GM12878 (cell line): ENCODE measurements at regions not wholly inside any gene's neighbourhood (a gene's known extent, or its start where the extent isn't known, plus 50 kb on each side); places are given as distances from the start of the nearest gene placed in this dataset.

Experiments used
- ATAC-seq: fragments of 200-7000 bp; cut with Tn5 transposase; 3 replicates; pipeline ENCODE4 v1.9.1; 2020; ENCODE audit warnings: mild to moderate bottlenecking, moderate library complexity
- BruUV-seq: library from RNA; stranded (reverse); fragments of 400-500 nt; replicated peaks from 2 replicates; lab custom pipeline; 2021; lab: Mats Ljungman, UMichigan
- CTCF ChIA-PET: fragments of 300-600 bp; sonication (Branson Sonifier 250); formaldehyde crosslinking; extraction: SDS; loops from one replicate; lab custom pipeline; 2021; ENCODE audit warnings: inconsistent platforms; lab: Yijun Ruan, JAX
- POLR2A ChIA-PET: fragments of 350-600 bp; formaldehyde crosslinking; extraction: SDS; loops from one replicate; lab custom pipeline; 2021; ENCODE audit warnings: inconsistent platforms; lab: Charles Lee
- RAD21 ChIA-PET: fragments of 300-600 bp; sonication (Branson Sonifier 250); formaldehyde crosslinking; loops from one replicate; lab custom pipeline; 2023; ENCODE audit warnings: antibody characterized with exemption; ENCODE audit not compliant: unreplicated experiment; lab: Charles Lee
- SMC1A ChIA-PET: fragments of 300-600 bp; sonication (Branson Sonifier 250); formaldehyde crosslinking; loops from one replicate; lab custom pipeline; 2023; ENCODE audit not compliant: unreplicated experiment, uncharacterized antibody; lab: Charles Lee
- DNase-seq: peaks from one replicate; pipeline ENCODE4 v3.0.0-alpha.2; 2011; ENCODE audit warnings: low read depth, low spot score
- FAIRE-seq: peaks from 3 replicates; lab custom pipeline; 2011; peaks lifted over from hg19 to GRCh38; lab: Jason Lieb, UNC
- H2AFZ ChIP-seq: 2 replicates; pipeline ENCODE4 v1.6.0; 2011; ENCODE audit warnings: low read depth, low read length, control low read depth; ENCODE audit not compliant: control insufficient read depth
- H3K27ac ChIP-seq: 2 replicates; pipeline ENCODE4 v1.5.1; 2011; ENCODE audit warnings: control low read depth; ENCODE audit not compliant: control insufficient read depth, insufficient read depth
- H3K27me3 ChIP-seq, 2 experiments: replicated peaks in 1 of 2; 2 replicates each; pipeline versions ENCODE4 v1.6.0 to v1.6.1; 2011; ENCODE audit warnings: low read length in 1 of 2; ENCODE audit not compliant: control insufficient read depth in 2 of 2, insufficient read depth in 2 of 2
- H3K36me3 ChIP-seq, 2 experiments: 2 replicates each; pipeline ENCODE4 v1.5.1; 2011; ENCODE audit warnings: low read length in 1 of 2; ENCODE audit not compliant: control insufficient read depth in 2 of 2, insufficient read depth in 2 of 2
- H3K4me1 ChIP-seq: 2 replicates; pipeline ENCODE4 v1.6.1; 2011; ENCODE audit warnings: mild to moderate bottlenecking, low read length, moderate library complexity, mixed read lengths; ENCODE audit not compliant: control insufficient read depth, insufficient read depth
- H3K4me2 ChIP-seq: 2 replicates; pipeline ENCODE4 v1.6.0; 2011; ENCODE audit warnings: control low read depth; ENCODE audit not compliant: control insufficient read depth, insufficient read depth
- H3K4me3 ChIP-seq: fragments of 200-600 bp; sonication (generic); 2 replicates; pipeline ENCODE4 v1.5.1; 2016
- H3K79me2 ChIP-seq: 2 replicates; pipeline ENCODE4 v1.6.0; 2011; ENCODE audit warnings: low read length; ENCODE audit not compliant: control insufficient read depth, insufficient read depth
- H3K9ac ChIP-seq: 2 replicates; pipeline ENCODE4 v1.8.0; 2011; ENCODE audit warnings: low read length, control low read depth, mixed read lengths; ENCODE audit not compliant: control insufficient read depth, insufficient read depth
- H3K9me3 ChIP-seq: replicated peaks from 3 replicates; pipeline ENCODE4 v1.5.1; 2011; ENCODE audit warnings: mild to moderate bottlenecking, low read length; ENCODE audit not compliant: control insufficient read depth, insufficient read depth
- H4K20me1 ChIP-seq: 2 replicates; pipeline ENCODE4 v1.6.0; 2011; ENCODE audit not compliant: control insufficient read depth, insufficient read depth
- BMI1 ChIP-seq: fragments of 450-650 bp; IDR thresholded peaks from 2 replicates; pipeline ENCODE4 v1.6.1; 2016; ENCODE audit warnings: mild to moderate bottlenecking, moderate library complexity, borderline replicate concordance
- DPF2 ChIP-seq: fragments of 450-650 bp; IDR thresholded peaks from 2 replicates; pipeline ENCODE4 v1.6.1; 2017; ENCODE audit warnings: mild to moderate bottlenecking
- EP300 ChIP-seq, 2 experiments: fragments of 150-350 bp in 1 of 2; IDR thresholded peaks; 2 replicates each; pipeline ENCODE4 v1.6.1; 2011 to 2012; ENCODE audit warnings: low read depth in 2 of 2, low read length in 2 of 2, borderline replicate concordance in 1 of 2, improper control_type of control experiment in 1 of 2, inconsistent platforms in 1 of 2; ENCODE audit not compliant: control insufficient read depth in 1 of 2
- PAX8 ChIP-seq: fragments of 450-650 bp; IDR thresholded peaks from 2 replicates; pipeline ENCODE4 v1.6.1; 2017; ENCODE audit warnings: mild to moderate bottlenecking, moderate library complexity
- RAD21 ChIP-seq: IDR thresholded peaks from 2 replicates; pipeline ENCODE4 v1.6.1; 2011; ENCODE audit warnings: mild to moderate bottlenecking, low read depth, low read length, moderate library complexity; ENCODE audit not compliant: insufficient read depth
- SMC3 ChIP-seq: IDR thresholded peaks from 2 replicates; pipeline ENCODE4 v1.6.1; 2011; ENCODE audit warnings: low read length, improper control_type of control experiment, borderline replicate concordance
- ZNF207 ChIP-seq: fragments of 450-650 bp; IDR thresholded peaks from 2 replicates; pipeline ENCODE4 v1.6.1; 2014; ENCODE audit warnings: antibody characterized with exemption, mild to moderate bottlenecking, borderline replicate concordance
- WGBS: methylation state at CpG from one replicate; pipeline ENCODE4 v1.1.6; 2016; ENCODE audit warnings: low lambda C conversion rate; ENCODE audit not compliant: insufficient replicate concordance, insufficient coverage; ENCODE audit errors: missing lambda C conversion rate; 5-methylcytosine and 5-hydroxymethylcytosine counted together
- in situ Hi-C: fragments of 300-500 bp; cut with MboI; formaldehyde crosslinking; loops from 9 replicates; pipeline ENCODE4 v1.14.3; 2018; ENCODE audit warnings: mixed read lengths
- intact Hi-C: fragments of 100-400 bp; cut with micrococcal nuclease; formaldehyde crosslinking; loops from one replicate; pipeline ENCODE4 v1.14.2; 2022; ENCODE audit not compliant: unreplicated experiment
- TF ChIP-seq, protein P1 (sequence below), 3 experiments: IDR thresholded peaks in 2 of 3; conservative IDR thresholded peaks in 1 of 3; 2 replicates each; pipeline ENCODE4 v1.5.1; 2011; ENCODE audit warnings: low read depth in 3 of 3, low read length in 3 of 3, mild to moderate bottlenecking in 3 of 3, control low read depth in 2 of 3, moderate library complexity in 2 of 3, inconsistent platforms in 1 of 3, mixed read lengths in 1 of 3; ENCODE audit not compliant: control insufficient read depth in 2 of 3, insufficient read depth in 1 of 3; ENCODE audit errors: extremely low read depth in 1 of 3
- TF ChIP-seq, protein P2 (sequence below): IDR thresholded peaks from 2 replicates; pipeline ENCODE4 v1.6.1; 2011; ENCODE audit warnings: borderline replicate concordance, low read depth, mild to moderate bottlenecking, moderate library complexity, mixed read lengths, low read length; ENCODE audit not compliant: insufficient read depth; ENCODE audit errors: extremely low read length

DNA sequence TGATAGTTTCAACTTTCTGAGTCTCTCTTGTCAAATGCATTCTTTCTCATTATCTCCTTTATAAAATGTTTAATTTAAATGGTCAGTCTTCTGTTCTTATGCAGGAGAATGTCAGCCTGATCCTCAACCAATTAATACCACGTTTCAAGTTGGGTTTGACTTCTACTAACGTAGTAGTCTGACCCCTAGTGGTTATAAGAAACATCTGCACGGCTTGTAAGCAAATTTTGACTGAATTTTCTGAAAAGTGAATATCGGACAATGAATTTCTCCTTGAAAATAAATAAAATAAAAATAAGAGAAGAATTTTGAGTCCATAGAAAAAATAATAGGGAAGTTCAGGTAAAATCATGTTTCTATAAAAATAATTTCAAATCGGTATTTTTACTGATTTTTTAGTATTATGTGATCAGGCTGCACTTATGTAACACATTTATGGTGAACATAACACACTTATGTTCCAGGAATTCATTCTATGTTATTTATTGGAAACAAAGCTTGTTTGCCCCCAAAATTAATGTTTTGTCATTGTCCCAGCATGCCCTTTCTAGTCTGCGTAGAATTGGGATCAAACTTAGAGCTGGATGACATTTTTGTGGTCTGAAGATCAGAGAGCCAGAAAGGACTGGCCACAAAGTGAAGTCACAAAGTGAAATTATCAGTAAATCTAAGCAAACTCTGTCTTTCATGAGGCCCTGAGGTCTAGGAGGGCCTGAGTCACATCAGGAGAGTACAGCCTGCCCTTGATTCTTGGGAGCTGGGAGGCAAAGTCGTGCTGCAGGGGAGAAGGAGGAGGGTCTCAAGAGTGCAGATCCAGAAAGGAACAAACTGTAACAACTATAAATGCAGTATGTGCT, 101.2 kb upstream of the STXBP6 start:
- in situ Hi-C loops (no loop called here), intact Hi-C loops (loop anchor here (1.0 to 2.0 kb wide), 3 partner anchors 344 to 441 kb away; no protein-coding TSS in a partner anchor)
- WGBS, result 15% methylated on average over 7 of the region's 7 CpGs

More for the DNA sequence above, 101.2 kb upstream of the STXBP6 start:
- Histone ChIP-seq H3K4me2 (no peak overlapping the region), H3K79me2 (no peaks in the 10 kb centered on the region), H3K27me3 (no peaks in the 10 kb centered on the region), H4K20me1 (no peaks in the 10 kb centered on the region), H3K9me3 (no peaks in the 10 kb centered on the region), H3K4me3 (no peak overlapping the region), H3K9ac (no peak overlapping the region), H3K27ac (no peak overlapping the region), H3K36me3 (no peaks in the 10 kb centered on the region), H3K4me1 (no peaks in the 10 kb centered on the region), H2AFZ (no peak overlapping the region)
- ChIA-PET CTCF (interaction anchor here (0.7 to 3.7 kb wide), 11 partner anchors 18 to 477 kb away, joined by 3 to 47 read pairs (median 5); no protein-coding TSS in a partner anchor), POLR2A (no interaction called here), SMC1A (interaction anchor here (0.8 to 7.4 kb wide), 8 partner anchors 18 to 1633 kb away, joined by 3 to 63 read pairs (median 4); no protein-coding TSS in a partner anchor), RAD21 (interaction anchor here (0.8 to 2.7 kb wide), 4 partner anchors 345 to 476 kb away, joined by 3 to 21 read pairs (median 6); no protein-coding TSS in a partner anchor)
- TF ChIP-seq RAD21, result peak; percentile 58
- no peak for TF ChIP-seq BMI1
- TF ChIP-seq DPF2, result no peak
- TF ChIP-seq, protein P1, sequence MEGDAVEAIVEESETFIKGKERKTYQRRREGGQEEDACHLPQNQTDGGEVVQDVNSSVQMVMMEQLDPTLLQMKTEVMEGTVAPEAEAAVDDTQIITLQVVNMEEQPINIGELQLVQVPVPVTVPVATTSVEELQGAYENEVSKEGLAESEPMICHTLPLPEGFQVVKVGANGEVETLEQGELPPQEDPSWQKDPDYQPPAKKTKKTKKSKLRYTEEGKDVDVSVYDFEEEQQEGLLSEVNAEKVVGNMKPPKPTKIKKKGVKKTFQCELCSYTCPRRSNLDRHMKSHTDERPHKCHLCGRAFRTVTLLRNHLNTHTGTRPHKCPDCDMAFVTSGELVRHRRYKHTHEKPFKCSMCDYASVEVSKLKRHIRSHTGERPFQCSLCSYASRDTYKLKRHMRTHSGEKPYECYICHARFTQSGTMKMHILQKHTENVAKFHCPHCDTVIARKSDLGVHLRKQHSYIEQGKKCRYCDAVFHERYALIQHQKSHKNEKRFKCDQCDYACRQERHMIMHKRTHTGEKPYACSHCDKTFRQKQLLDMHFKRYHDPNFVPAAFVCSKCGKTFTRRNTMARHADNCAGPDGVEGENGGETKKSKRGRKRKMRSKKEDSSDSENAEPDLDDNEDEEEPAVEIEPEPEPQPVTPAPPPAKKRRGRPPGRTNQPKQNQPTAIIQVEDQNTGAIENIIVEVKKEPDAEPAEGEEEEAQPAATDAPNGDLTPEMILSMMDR (IDR thresholded peaks at IDR 0.05 in 2 of 3, conservative IDR thresholded peaks at IDR 0.05 in 1 of 3; ENCODE audit: control insufficient read depth in 2 of 3, extremely low read depth in 1 of 3, insufficient read depth in 1 of 3, low read depth in 3 of 3, low read length in 3 of 3), result peak; percentile 63 to 76 (median 67)
- TF ChIP-seq SMC3, result peak; percentile 65
- no peak for TF ChIP-seq EP300 (IDR thresholded peaks at IDR 0.05; ENCODE audit: borderline replicate concordance in 1 of 2, control insufficient read depth in 1 of 2, low read depth in 2 of 2, low read length in 2 of 2)
- TF ChIP-seq PAX8, result no peak
- TF ChIP-seq, protein P2, sequence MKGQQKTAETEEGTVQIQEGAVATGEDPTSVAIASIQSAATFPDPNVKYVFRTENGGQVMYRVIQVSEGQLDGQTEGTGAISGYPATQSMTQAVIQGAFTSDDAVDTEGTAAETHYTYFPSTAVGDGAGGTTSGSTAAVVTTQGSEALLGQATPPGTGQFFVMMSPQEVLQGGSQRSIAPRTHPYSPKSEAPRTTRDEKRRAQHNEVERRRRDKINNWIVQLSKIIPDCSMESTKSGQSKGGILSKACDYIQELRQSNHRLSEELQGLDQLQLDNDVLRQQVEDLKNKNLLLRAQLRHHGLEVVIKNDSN, result no peak
- TF ChIP-seq ZNF207, result no peak
- ATAC-seq (peak; percentile 64), FAIRE-seq (peak; percentile 54), DNase-seq (peak; percentile 1)
- BruUV-seq, result no TSS peak
